ENCODE measurements at regions not wholly inside any gene's neighbourhood (a gene's known extent, or its start where the extent isn't known, plus 50 kb on each side); places are given as distances from the start of the nearest gene placed in this dataset.

DNA sequence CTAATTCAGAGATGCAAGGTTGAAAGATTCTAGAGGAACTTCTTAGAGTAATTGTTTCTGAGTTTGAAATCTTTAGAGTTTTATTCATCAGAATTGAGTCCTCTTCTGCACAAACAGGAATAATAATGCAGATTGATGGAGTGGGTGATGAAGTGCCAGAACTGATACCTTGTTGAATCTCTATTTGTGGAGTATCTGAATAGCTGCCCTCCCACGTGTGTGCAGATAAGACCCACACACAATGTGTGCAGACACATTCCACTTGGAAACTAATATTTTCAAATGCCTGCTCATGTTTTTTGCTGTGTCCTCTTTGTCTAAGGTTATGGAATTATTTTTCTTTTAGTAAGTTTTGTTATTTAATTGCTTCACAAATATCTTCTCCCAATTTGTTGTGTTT is 1167.8 kb upstream of the MAP3K7 start:
- TF ChIP-seq, protein P1, sequence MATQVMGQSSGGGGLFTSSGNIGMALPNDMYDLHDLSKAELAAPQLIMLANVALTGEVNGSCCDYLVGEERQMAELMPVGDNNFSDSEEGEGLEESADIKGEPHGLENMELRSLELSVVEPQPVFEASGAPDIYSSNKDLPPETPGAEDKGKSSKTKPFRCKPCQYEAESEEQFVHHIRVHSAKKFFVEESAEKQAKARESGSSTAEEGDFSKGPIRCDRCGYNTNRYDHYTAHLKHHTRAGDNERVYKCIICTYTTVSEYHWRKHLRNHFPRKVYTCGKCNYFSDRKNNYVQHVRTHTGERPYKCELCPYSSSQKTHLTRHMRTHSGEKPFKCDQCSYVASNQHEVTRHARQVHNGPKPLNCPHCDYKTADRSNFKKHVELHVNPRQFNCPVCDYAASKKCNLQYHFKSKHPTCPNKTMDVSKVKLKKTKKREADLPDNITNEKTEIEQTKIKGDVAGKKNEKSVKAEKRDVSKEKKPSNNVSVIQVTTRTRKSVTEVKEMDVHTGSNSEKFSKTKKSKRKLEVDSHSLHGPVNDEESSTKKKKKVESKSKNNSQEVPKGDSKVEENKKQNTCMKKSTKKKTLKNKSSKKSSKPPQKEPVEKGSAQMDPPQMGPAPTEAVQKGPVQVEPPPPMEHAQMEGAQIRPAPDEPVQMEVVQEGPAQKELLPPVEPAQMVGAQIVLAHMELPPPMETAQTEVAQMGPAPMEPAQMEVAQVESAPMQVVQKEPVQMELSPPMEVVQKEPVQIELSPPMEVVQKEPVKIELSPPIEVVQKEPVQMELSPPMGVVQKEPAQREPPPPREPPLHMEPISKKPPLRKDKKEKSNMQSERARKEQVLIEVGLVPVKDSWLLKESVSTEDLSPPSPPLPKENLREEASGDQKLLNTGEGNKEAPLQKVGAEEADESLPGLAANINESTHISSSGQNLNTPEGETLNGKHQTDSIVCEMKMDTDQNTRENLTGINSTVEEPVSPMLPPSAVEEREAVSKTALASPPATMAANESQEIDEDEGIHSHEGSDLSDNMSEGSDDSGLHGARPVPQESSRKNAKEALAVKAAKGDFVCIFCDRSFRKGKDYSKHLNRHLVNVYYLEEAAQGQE (IDR thresholded peaks at IDR 0.05), result no peak
- TF ChIP-seq POLR2A (IDR thresholded peaks at IDR 0.05; ENCODE audit: low read length) (no peak), GATA3 (IDR thresholded peaks at IDR 0.05; ENCODE audit: borderline replicate concordance) (no peak), RAD21 (conservative IDR thresholded peaks at IDR 0.05 in 1 of 2, IDR thresholded peaks at IDR 0.05 in 1 of 2) (no peak), ZC3H11A (IDR thresholded peaks at IDR 0.05) (no peak), SREBF2 (IDR thresholded peaks at IDR 0.05) (no peak), CHD2 (IDR thresholded peaks at IDR 0.05; ENCODE audit: low read length, partially characterized antibody) (no peak)
- TF ChIP-seq, protein P2, sequence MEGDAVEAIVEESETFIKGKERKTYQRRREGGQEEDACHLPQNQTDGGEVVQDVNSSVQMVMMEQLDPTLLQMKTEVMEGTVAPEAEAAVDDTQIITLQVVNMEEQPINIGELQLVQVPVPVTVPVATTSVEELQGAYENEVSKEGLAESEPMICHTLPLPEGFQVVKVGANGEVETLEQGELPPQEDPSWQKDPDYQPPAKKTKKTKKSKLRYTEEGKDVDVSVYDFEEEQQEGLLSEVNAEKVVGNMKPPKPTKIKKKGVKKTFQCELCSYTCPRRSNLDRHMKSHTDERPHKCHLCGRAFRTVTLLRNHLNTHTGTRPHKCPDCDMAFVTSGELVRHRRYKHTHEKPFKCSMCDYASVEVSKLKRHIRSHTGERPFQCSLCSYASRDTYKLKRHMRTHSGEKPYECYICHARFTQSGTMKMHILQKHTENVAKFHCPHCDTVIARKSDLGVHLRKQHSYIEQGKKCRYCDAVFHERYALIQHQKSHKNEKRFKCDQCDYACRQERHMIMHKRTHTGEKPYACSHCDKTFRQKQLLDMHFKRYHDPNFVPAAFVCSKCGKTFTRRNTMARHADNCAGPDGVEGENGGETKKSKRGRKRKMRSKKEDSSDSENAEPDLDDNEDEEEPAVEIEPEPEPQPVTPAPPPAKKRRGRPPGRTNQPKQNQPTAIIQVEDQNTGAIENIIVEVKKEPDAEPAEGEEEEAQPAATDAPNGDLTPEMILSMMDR (IDR thresholded peaks at IDR 0.05), result no peak
